DOHH2 (cell line): ENCODE measurements at regions not wholly inside any gene's neighbourhood (a gene's known extent, or its start where the extent isn't known, plus 50 kb on each side); places are given as distances from the start of the nearest gene placed in this dataset.

Experiments used
- H3F3A ChIP-seq: fragments of 200-600 bp; sonication (generic), shearing (Covaris generic); 2 replicates; pipeline ENCODE4 v1.6.0; 2016; ENCODE audit warnings: antibody characterized with exemption, mild to moderate bottlenecking; ENCODE audit not compliant: control insufficient read depth, insufficient read depth
- H3K27ac ChIP-seq: fragments of 200-600 bp; sonication (generic); 2 replicates; pipeline ENCODE4 v1.5.1; 2014; ENCODE audit warnings: low read depth, mild to moderate bottlenecking, low read length, moderate library complexity
- H3K27me3 ChIP-seq: fragments of 200-600 bp; sonication (generic); 2 replicates; pipeline ENCODE4 v1.6.1; 2014; ENCODE audit warnings: mild to moderate bottlenecking, low read length, mixed read lengths; ENCODE audit not compliant: control insufficient read depth
- H3K36me3 ChIP-seq: fragments of 200-600 bp; sonication (generic); 2 replicates; pipeline ENCODE4 v1.6.1; 2014; ENCODE audit warnings: mild to moderate bottlenecking, low read length, moderate library complexity, mixed read lengths; ENCODE audit not compliant: control insufficient read depth
- H3K4me1 ChIP-seq: fragments of 200-600 bp; sonication (generic); 2 replicates; pipeline ENCODE4 v1.6.1; 2014; ENCODE audit warnings: mild to moderate bottlenecking, low read length, mixed read lengths; ENCODE audit not compliant: control insufficient read depth
- H3K4me2 ChIP-seq: fragments of 200-600 bp; sonication (generic); 2 replicates; pipeline ENCODE4 v1.6.0; 2014; ENCODE audit warnings: mild to moderate bottlenecking, low read length, moderate library complexity
- H3K4me3 ChIP-seq: fragments of 200-600 bp; sonication (generic); 2 replicates; pipeline ENCODE4 v1.5.1; 2014; ENCODE audit warnings: mild to moderate bottlenecking, low read length, mixed read lengths
- H3K79me2 ChIP-seq: fragments of 200-600 bp; sonication (generic); 2 replicates; pipeline ENCODE4 v1.6.1; 2014; ENCODE audit warnings: mild to moderate bottlenecking, low read length, mixed read lengths; ENCODE audit not compliant: control insufficient read depth
- H3K9me2 ChIP-seq: fragments of 200-600 bp; sonication (generic); replicated peaks from 2 replicates; pipeline ENCODE4 v1.6.1; 2014; ENCODE audit warnings: mild to moderate bottlenecking, low read length, mixed read lengths; ENCODE audit not compliant: control insufficient read depth
- H3K9me3 ChIP-seq: fragments of 200-600 bp; sonication (generic); 2 replicates; pipeline ENCODE4 v1.6.1; 2014; ENCODE audit warnings: antibody characterized with exemption, low read length, mixed read lengths; ENCODE audit not compliant: control insufficient read depth, insufficient read depth
- H4K20me1 ChIP-seq: fragments of 200-600 bp; sonication (generic); 2 replicates; pipeline ENCODE4 v1.6.0; 2014; ENCODE audit warnings: low read depth, mild to moderate bottlenecking, antibody characterized with exemption, low read length, moderate library complexity; ENCODE audit not compliant: control insufficient read depth, insufficient read depth
- CTCF ChIP-seq: fragments of 200-600 bp; sonication (generic); IDR thresholded peaks from one replicate; pipeline ENCODE4 v1.5.1; 2014; ENCODE audit warnings: antibody characterized with exemption, mild to moderate bottlenecking, low read depth, low read length; ENCODE audit not compliant: poor library complexity, severe bottlenecking
- EZH2phosphoT487 ChIP-seq: fragments of 200-600 bp; sonication (generic); IDR thresholded peaks from 2 replicates; pipeline ENCODE4 v1.6.1; 2017; ENCODE audit warnings: borderline replicate concordance, mild to moderate bottlenecking, antibody characterized with exemption, low read length, moderate library complexity, mixed read lengths

GRCh38 chr3:78368636-78369345 lies 1328.9 kb downstream of the ROBO2 start:
- TF ChIP-seq EZH2phosphoT487: no peak
- TF ChIP-seq CTCF: no peak

GRCh38 chr3:78390221-78390620 lies 1350.3 kb downstream of the ROBO2 start:
- Histone ChIP-seq H3K79me2 (no peaks in the 10 kb centered on the region), H4K20me1 (no peaks in the 10 kb centered on the region), H3K4me1 (no peaks in the 10 kb centered on the region), H3K27ac (no peak overlapping the region), H3K4me2 (no peak overlapping the region), H3K4me3 (no peak overlapping the region), H3K36me3 (no peaks in the 10 kb centered on the region), H3K9me3 (peaks cover 5% of the 10 kb centered on the region; the same call in 1 of the 2 replicates), H3K9me2 (no peaks in the 10 kb centered on the region), H3F3A (no peaks in the 10 kb centered on the region), H3K27me3 (no peaks in the 10 kb centered on the region)
- TF ChIP-seq CTCF (no peak), EZH2phosphoT487 (no peak)

More at GRCh38 chr3:78368636-78369345, 1328.9 kb downstream of the ROBO2 start:
- Histone ChIP-seq H3K27me3 (no peaks in the 10 kb centered on the region), H3K27ac (no peak overlapping the region), H3K4me3 (no peak overlapping the region), H3F3A (no peaks in the 10 kb centered on the region), H3K36me3 (no peaks in the 10 kb centered on the region), H3K9me3 (peaks cover 4% of the 10 kb centered on the region; the same call in 1 of the 2 replicates), H3K9me2 (no peaks in the 10 kb centered on the region), H3K4me2 (no peak overlapping the region), H3K79me2 (no peaks in the 10 kb centered on the region), H4K20me1 (no peaks in the 10 kb centered on the region), H3K4me1 (no peaks in the 10 kb centered on the region)

DNA sequence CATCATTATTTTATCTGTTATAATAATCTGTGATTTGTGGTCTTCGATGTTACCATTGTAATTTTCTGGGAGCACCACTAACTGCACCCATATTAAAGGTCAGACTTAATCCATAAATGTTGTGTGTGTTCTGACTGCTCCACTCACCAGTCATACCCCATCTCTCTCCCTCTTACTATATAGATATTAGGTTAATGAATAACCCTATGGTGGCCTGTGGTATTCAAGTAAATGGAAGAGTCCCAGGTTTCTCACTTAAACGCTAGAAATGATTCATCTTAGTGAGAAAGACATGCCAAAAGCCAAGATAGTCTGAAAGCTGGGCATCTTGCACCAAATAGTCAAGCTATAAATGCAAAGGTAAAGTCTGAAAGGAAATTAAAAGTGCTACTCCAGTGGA lies 1358.5 kb downstream of the ROBO2 start:
- H3K9me2 ChIP-seq: no peaks in the 10 kb centered on the region
- H3F3A ChIP-seq: no peaks in the 10 kb centered on the region
- H3K27me3 ChIP-seq: no peaks in the 10 kb centered on the region
- H3K4me1 ChIP-seq: no peaks in the 10 kb centered on the region
- no peaks in the 10 kb centered on the region for H3K79me2 ChIP-seq
- no peaks in the 10 kb centered on the region for H3K9me3 ChIP-seq
- H3K27ac ChIP-seq: no peak overlapping the region
- no peak overlapping the region for H3K4me2 ChIP-seq
- no peak overlapping the region for H3K4me3 ChIP-seq
- H4K20me1 ChIP-seq: no peaks in the 10 kb centered on the region
- no peaks in the 10 kb centered on the region for H3K36me3 ChIP-seq
- no peak for TF ChIP-seq EZH2phosphoT487
- TF ChIP-seq CTCF: no peak
